ENCODE measurements at regions not wholly inside any gene's neighbourhood (a gene's known extent, or its start where the extent isn't known, plus 50 kb on each side); places are given as distances from the start of the nearest gene placed in this dataset.

DNA sequence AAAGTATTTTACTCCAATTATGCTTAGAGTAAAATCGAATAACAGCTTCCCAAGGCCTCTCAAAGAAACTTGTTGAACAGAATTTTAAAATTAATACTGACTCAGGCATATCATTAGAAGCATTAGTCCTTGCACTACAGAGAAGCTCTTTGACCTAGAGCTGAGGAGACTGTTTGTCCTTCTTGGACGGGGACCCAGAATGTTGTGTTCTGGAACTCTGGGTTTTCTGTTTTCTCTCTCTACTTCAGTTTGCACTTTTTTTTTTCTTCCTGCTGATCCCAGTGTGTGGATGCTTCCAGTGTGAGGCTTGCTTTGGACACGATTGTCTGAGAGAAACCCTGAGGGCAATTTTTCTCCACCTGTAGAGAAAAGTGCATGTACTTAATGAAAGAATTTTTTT, 847.6 kb downstream of the SOCS6 start:
- Mint-ChIP-seq H3K4me3 (ENCODE audit: unreplicated experiment) (no peak overlapping the region), H3K9me3 (ENCODE audit: unreplicated experiment) (no peaks in the 10 kb centered on the region), H3K27ac (ENCODE audit: low read depth, unreplicated experiment) (no peak overlapping the region), H3K4me1 (ENCODE audit: insufficient read depth, unreplicated experiment) (no peaks in the 10 kb centered on the region), H3K27me3 (ENCODE audit: insufficient read depth, unreplicated experiment) (peaks cover 24% of the 10 kb centered on the region), H3K36me3 (ENCODE audit: insufficient read depth, unreplicated experiment) (no peaks in the 10 kb centered on the region)
- DNase-seq (ENCODE audit: unreplicated experiment) = no peak
- ChIA-PET CTCF (no interaction called here), POLR2A (no interaction called here)
- TF ChIP-seq, protein P1, sequence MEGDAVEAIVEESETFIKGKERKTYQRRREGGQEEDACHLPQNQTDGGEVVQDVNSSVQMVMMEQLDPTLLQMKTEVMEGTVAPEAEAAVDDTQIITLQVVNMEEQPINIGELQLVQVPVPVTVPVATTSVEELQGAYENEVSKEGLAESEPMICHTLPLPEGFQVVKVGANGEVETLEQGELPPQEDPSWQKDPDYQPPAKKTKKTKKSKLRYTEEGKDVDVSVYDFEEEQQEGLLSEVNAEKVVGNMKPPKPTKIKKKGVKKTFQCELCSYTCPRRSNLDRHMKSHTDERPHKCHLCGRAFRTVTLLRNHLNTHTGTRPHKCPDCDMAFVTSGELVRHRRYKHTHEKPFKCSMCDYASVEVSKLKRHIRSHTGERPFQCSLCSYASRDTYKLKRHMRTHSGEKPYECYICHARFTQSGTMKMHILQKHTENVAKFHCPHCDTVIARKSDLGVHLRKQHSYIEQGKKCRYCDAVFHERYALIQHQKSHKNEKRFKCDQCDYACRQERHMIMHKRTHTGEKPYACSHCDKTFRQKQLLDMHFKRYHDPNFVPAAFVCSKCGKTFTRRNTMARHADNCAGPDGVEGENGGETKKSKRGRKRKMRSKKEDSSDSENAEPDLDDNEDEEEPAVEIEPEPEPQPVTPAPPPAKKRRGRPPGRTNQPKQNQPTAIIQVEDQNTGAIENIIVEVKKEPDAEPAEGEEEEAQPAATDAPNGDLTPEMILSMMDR (IDR thresholded peaks at IDR 0.05; ENCODE audit: unreplicated experiment) = no peak
- intact Hi-C loops (cut with micrococcal nuclease) = no loop called here
- no TSS peak for BruUV-seq (replicated peaks)

DNA sequence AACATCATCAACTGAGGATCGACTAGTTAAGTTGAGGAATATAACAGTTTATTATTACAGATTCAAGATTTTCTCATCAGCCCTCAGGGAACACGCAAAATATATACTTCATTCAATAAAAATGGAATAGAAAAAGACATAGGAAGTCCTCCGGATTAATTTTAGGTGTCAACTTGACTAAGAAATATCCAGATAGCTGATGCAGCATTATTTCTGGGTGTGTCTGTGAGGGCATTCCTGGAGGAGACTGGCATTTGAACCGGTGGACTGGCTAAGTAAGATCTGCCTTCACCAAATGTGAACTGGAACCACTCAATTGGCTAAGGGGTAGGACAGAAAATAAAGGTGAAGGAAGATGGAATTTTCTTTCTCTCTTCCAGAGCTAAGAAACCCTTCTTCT, 845.3 kb downstream of the SOCS6 start:
- Mint-ChIP-seq H3K36me3 (ENCODE audit: insufficient read depth, unreplicated experiment) (no peaks in the 10 kb centered on the region), H3K4me3 (ENCODE audit: unreplicated experiment) (no peak overlapping the region), H3K9me3 (ENCODE audit: unreplicated experiment) (peaks cover 9% of the 10 kb centered on the region), H3K27me3 (ENCODE audit: insufficient read depth, unreplicated experiment) (peaks cover under 1% of the 10 kb centered on the region), H3K27ac (ENCODE audit: low read depth, unreplicated experiment) (no peak overlapping the region), H3K4me1 (ENCODE audit: insufficient read depth, unreplicated experiment) (no peaks in the 10 kb centered on the region)
- DNase-seq (ENCODE audit: unreplicated experiment) = no peak
- intact Hi-C loops (cut with micrococcal nuclease) = no loop called here
- POLR2A ChIA-PET = no interaction called here
- TF ChIP-seq, protein P1 (IDR thresholded peaks at IDR 0.05; ENCODE audit: unreplicated experiment) = no peak
- CTCF ChIA-PET = interaction anchor here (0.6 kb wide), 1 partner anchor 1049 kb away, joined by 6 read pairs; no protein-coding TSS in a partner anchor
- BruUV-seq (replicated peaks) = no TSS peak

DNA sequence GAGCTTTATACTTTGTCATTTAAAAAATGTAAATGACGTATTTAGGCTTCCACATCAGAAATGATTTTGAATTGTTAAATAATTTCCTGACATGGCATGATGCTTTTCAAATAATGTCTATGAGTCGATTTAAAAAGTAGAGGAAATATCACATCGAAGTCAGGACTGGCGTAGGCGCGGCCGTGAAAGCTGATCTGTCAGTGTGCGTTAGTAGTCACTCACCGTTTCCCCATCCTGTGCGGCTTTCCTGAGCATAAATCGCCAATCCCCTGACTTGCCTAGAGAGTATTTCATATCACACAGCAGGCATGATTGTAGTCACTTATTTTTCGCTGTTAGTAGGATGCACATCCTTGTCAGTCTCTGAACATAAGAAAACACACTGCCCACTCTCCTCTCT, 843.1 kb downstream of the SOCS6 start:
- no peak for DNase-seq (ENCODE audit: unreplicated experiment)
- Mint-ChIP-seq H3K27me3 (ENCODE audit: insufficient read depth, unreplicated experiment) (no peaks in the 10 kb centered on the region), H3K9me3 (ENCODE audit: unreplicated experiment) (peaks cover 9% of the 10 kb centered on the region), H3K4me1 (ENCODE audit: insufficient read depth, unreplicated experiment) (no peaks in the 10 kb centered on the region), H3K4me3 (ENCODE audit: unreplicated experiment) (no peak overlapping the region), H3K36me3 (ENCODE audit: insufficient read depth, unreplicated experiment) (no peaks in the 10 kb centered on the region), H3K27ac (ENCODE audit: low read depth, unreplicated experiment) (no peak overlapping the region)
- TF ChIP-seq, protein P1 (IDR thresholded peaks at IDR 0.05; ENCODE audit: unreplicated experiment) = no peak
- BruUV-seq (replicated peaks) = no TSS peak
- intact Hi-C loops (cut with micrococcal nuclease) = no loop called here
- POLR2A ChIA-PET = no interaction called here
- CTCF ChIA-PET = interaction anchor here (0.5 kb wide), 1 partner anchor 302 kb away, joined by 3 read pairs; no protein-coding TSS in a partner anchor

DNA sequence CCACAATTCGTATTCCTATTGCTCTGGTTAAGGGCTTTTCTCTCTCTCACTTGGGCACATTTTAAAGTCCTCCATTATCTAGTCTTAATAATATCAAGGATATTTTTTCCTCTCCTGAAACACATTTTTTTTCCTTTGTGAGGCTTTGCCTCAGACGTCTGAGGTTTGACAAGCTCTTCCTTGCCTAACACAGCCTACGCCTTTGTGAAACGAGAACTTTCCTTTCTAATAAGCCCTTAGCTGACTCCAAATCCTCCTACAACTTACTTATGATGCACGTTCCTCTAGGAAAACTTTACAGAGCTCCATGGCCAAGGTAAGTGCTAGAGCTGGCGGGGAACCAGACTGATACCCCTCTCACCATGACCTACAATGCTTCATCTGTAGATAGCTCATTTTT, 841.5 kb downstream of the SOCS6 start:
- H3K4me1 Mint-ChIP-seq (ENCODE audit: insufficient read depth, unreplicated experiment) = no peaks in the 10 kb centered on the region
- no peak for DNase-seq (ENCODE audit: unreplicated experiment)
- CTCF ChIA-PET = interaction anchor here (0.7 kb wide), 1 partner anchor 292 kb away, joined by 3 read pairs; no protein-coding TSS in a partner anchor
- H3K27ac Mint-ChIP-seq (ENCODE audit: low read depth, unreplicated experiment) = no peak overlapping the region
- TF ChIP-seq, protein P1 (IDR thresholded peaks at IDR 0.05; ENCODE audit: unreplicated experiment) = no peak
- H3K4me3 Mint-ChIP-seq (ENCODE audit: unreplicated experiment) = no peak overlapping the region
- no peaks in the 10 kb centered on the region for H3K27me3 Mint-ChIP-seq (ENCODE audit: insufficient read depth, unreplicated experiment)
- intact Hi-C loops (cut with micrococcal nuclease) = no loop called here
- POLR2A ChIA-PET = interaction anchor here (0.6 kb wide), 1 partner anchor 282 kb away, joined by 3 read pairs; no protein-coding TSS in a partner anchor
- H3K9me3 Mint-ChIP-seq (ENCODE audit: unreplicated experiment) = peaks cover 9% of the 10 kb centered on the region
- no TSS peak for BruUV-seq (replicated peaks)
- H3K36me3 Mint-ChIP-seq (ENCODE audit: insufficient read depth, unreplicated experiment) = no peaks in the 10 kb centered on the region

Measured in MCF 10A (cell line).